BJ (cell line): ENCODE measurements at regions not wholly inside any gene's neighbourhood (a gene's known extent, or its start where the extent isn't known, plus 50 kb on each side); places are given as distances from the start of the nearest gene placed in this dataset.

Source experiments
- CTCF ChIA-PET: fragments of 350-600 bp; formaldehyde crosslinking; extraction: SDS; loops from one replicate; lab custom pipeline; 2021; ENCODE audit warnings: antibody characterized with exemption, inconsistent platforms; lab: Yijun Ruan, JAX
- POLR2A ChIA-PET: fragments of 300-600 bp; sonication (Branson Sonifier 250); formaldehyde crosslinking; extraction: SDS; loops from one replicate; lab custom pipeline; 2021; ENCODE audit warnings: antibody characterized with exemption; lab: Charles Lee
- DNase-seq: peaks from one replicate; pipeline ENCODE4 v3.0.0-alpha.2; 2011; ENCODE audit warnings: low read depth
- H3K27me3 ChIP-seq: 2 replicates; pipeline ENCODE4 v1.6.0; 2011; ENCODE audit warnings: low read length; ENCODE audit not compliant: control insufficient read depth, insufficient read depth
- H3K36me3 ChIP-seq: 2 replicates; pipeline ENCODE4 v1.5.1; 2011; ENCODE audit warnings: low read length; ENCODE audit not compliant: control insufficient read depth, insufficient read depth
- H3K4me3 ChIP-seq: 2 replicates; pipeline ENCODE4 v1.5.1; 2011; ENCODE audit warnings: low read depth, mild to moderate bottlenecking, control low read depth, low read length
- TF ChIP-seq, protein P1 (sequence below): IDR thresholded peaks from 2 replicates; pipeline ENCODE4 v1.5.1; 2011; ENCODE audit warnings: low read depth, mild to moderate bottlenecking, control low read depth, inconsistent platforms, low read length, moderate library complexity; ENCODE audit not compliant: insufficient read depth

- Histone ChIP-seq H3K27me3 (peaks cover 7% of the 10 kb centered on the region), H3K4me3 (no peak overlapping the region), H3K36me3 (no peaks in the 10 kb centered on the region)
- no peak for DNase-seq
- TF ChIP-seq, protein P1, sequence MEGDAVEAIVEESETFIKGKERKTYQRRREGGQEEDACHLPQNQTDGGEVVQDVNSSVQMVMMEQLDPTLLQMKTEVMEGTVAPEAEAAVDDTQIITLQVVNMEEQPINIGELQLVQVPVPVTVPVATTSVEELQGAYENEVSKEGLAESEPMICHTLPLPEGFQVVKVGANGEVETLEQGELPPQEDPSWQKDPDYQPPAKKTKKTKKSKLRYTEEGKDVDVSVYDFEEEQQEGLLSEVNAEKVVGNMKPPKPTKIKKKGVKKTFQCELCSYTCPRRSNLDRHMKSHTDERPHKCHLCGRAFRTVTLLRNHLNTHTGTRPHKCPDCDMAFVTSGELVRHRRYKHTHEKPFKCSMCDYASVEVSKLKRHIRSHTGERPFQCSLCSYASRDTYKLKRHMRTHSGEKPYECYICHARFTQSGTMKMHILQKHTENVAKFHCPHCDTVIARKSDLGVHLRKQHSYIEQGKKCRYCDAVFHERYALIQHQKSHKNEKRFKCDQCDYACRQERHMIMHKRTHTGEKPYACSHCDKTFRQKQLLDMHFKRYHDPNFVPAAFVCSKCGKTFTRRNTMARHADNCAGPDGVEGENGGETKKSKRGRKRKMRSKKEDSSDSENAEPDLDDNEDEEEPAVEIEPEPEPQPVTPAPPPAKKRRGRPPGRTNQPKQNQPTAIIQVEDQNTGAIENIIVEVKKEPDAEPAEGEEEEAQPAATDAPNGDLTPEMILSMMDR, result no peak
- POLR2A ChIA-PET, result no interaction called here
- CTCF ChIA-PET, result interaction anchor here (1.4 kb wide), 1 partner anchor 19 kb away, joined by 4 read pairs; no protein-coding TSS in a partner anchor
These were observed 228.6 kb upstream of the PMEPA1 start for GRCh38 chr20:57938158-57939108.

GRCh38 chr20:57936636-57937385 is 227.0 kb upstream of the PMEPA1 start:
- POLR2A ChIA-PET, result no interaction called here

GRCh38 chr20:57934913-57935312 is 225.1 kb upstream of the PMEPA1 start:
- H3K4me3 ChIP-seq, result no peak overlapping the region
- TF ChIP-seq, protein P1, result no peak
- no peaks in the 10 kb centered on the region for H3K36me3 ChIP-seq
- DNase-seq, result no peak
- ChIA-PET POLR2A (no interaction called here), CTCF (interaction anchor here (1.0 kb wide), 1 partner anchor 13 kb away, joined by 3 read pairs; no protein-coding TSS in a partner anchor)
- no peaks in the 10 kb centered on the region; the same call in 1 of the 2 replicates for H3K27me3 ChIP-seq

More at GRCh38 chr20:57936636-57937385, 227.0 kb upstream of the PMEPA1 start:
- CTCF ChIA-PET, result interaction anchor here (0.7 kb wide), 1 partner anchor 10 kb away, joined by 3 read pairs; no protein-coding TSS in a partner anchor
- TF ChIP-seq, protein P1, result no peak
- Histone ChIP-seq H3K36me3 (no peaks in the 10 kb centered on the region), H3K4me3 (no peak overlapping the region), H3K27me3 (peaks cover 7% of the 10 kb centered on the region)
- no peak for DNase-seq

DNA sequence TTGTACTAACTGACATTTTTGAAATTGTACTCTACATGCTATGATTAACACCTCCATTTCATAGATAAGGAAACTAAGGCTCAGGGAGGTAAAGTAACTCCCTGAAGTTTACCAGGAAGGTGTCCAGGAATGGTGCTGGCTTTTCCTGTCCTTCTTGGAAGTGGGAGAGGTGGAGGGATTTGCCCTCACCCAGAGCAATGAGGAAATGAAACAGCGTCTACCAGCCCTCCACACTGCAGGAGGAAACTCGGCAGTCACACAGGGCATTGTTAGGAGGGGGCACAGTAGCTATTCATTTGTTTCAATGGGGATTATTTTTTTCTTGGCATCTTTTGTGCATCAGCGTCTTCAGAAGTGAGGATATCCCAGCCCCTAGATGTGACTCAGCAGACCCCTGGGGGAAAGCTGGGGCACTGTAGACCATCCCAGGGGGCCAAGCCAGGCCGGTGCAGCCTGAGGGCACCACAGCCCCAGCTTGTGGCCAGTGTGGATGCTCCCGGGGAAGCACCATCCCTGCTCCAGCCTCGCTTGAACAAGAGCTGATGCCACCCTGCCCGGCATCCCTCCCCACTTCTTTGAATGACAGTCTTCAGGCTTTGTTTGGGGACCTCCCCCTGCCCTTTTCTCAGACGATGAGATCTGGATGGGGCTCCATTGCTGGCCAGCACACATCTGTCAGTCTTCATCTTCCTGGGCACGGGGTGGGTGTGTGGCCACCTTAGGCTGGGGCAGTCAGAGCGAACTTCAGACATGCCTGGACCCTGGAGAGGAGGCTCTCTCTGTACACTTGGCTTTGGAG is 224.4 kb upstream of the PMEPA1 start:
- no peak for DNase-seq
- ChIA-PET CTCF (interaction anchor here (1.0 to 1.5 kb wide), 2 partner anchors 14 to 152 kb away, joined by 3 read pairs; no protein-coding TSS in a partner anchor), POLR2A (no interaction called here)
- H3K4me3 ChIP-seq, result no peak overlapping the region
- TF ChIP-seq, protein P1, result no peak
- H3K27me3 ChIP-seq, result no peaks in the 10 kb centered on the region; the same call in 1 of the 2 replicates
- no peaks in the 10 kb centered on the region for H3K36me3 ChIP-seq
